IMR-90 (cell line): ENCODE measurements at regions not wholly inside any gene's neighbourhood (a gene's known extent, or its start where the extent isn't known, plus 50 kb on each side); places are given as distances from the start of the nearest gene placed in this dataset.

Experiments
- ATAC-seq: fragments of 200-7000 bp; cut with Tn5 transposase; 2 replicates; pipeline ENCODE4 v1.9.1; 2020; ENCODE audit warnings: low read depth, mild to moderate bottlenecking, moderate library complexity
- BruUV-seq: library from RNA; stranded (reverse); fragments of 400-500 nt; replicated peaks from 2 replicates; lab custom pipeline; 2021; lab: Mats Ljungman, UMichigan
- CTCF ChIA-PET: fragments of 300-600 bp; formaldehyde crosslinking; extraction: SDS; loops from one replicate; lab custom pipeline; 2021; ENCODE audit warnings: antibody characterized with exemption; lab: Yijun Ruan, JAX
- POLR2A ChIA-PET: fragments of 300-600 bp; sonication (Branson Sonifier 250); formaldehyde crosslinking; loops from one replicate; lab custom pipeline; 2022; ENCODE audit warnings: antibody characterized with exemption; ENCODE audit not compliant: unreplicated experiment; lab: Charles Lee
- DNase-seq: peaks from one replicate; pipeline ENCODE4 v3.0.0; 2013
- H2AFZ ChIP-seq: replicated peaks from 2 replicates; pipeline ENCODE3; 2013; ENCODE audit warnings: low read length, mild to moderate bottlenecking; ENCODE audit not compliant: poor library complexity
- H2AK5ac ChIP-seq: 2 replicates; pipeline ENCODE4 v1.6.1; 2013; ENCODE audit warnings: low read depth, low read length, inconsistent platforms
- H2AK9ac ChIP-seq: replicated peaks from 2 replicates; pipeline ENCODE3; 2013; ENCODE audit warnings: mild to moderate bottlenecking, low read depth, low read length, moderate library complexity; ENCODE audit not compliant: poor library complexity
- H2BK120ac ChIP-seq: 2 replicates; pipeline ENCODE4 v1.6.1; 2013; ENCODE audit warnings: low read depth, low read length, inconsistent platforms
- H2BK15ac ChIP-seq: 3 replicates; pipeline ENCODE4 v1.6.1; 2013; ENCODE audit warnings: low read depth, low read length, inconsistent platforms
- H2BK20ac ChIP-seq: 2 replicates; pipeline ENCODE4 v1.6.1; 2013; ENCODE audit warnings: low read depth, mild to moderate bottlenecking, inconsistent platforms, low read length, moderate library complexity
- H2BK5ac ChIP-seq: 2 replicates; pipeline ENCODE4 v1.6.1; 2013; ENCODE audit warnings: mild to moderate bottlenecking, low read depth, low read length, inconsistent platforms; ENCODE audit not compliant: poor library complexity, severe bottlenecking
- H3K14ac ChIP-seq: replicated peaks from 2 replicates; pipeline ENCODE4 v1.6.1; 2013; ENCODE audit warnings: low read depth, low read length, inconsistent platforms
- H3K18ac ChIP-seq: 2 replicates; pipeline ENCODE4 v1.6.1; 2013; ENCODE audit warnings: low read depth, low read length, control low read depth
- H3K23ac ChIP-seq: 2 replicates; pipeline ENCODE4 v1.6.1; 2013; ENCODE audit warnings: low read depth, low read length, inconsistent platforms
- H3K27ac ChIP-seq: 2 replicates; pipeline ENCODE4 v1.5.1; 2013; ENCODE audit warnings: mild to moderate bottlenecking, control low read depth, low read length; ENCODE audit not compliant: insufficient read depth
- H3K27me3 ChIP-seq: 2 replicates; pipeline ENCODE4 v1.6.1; 2013; ENCODE audit warnings: low read length; ENCODE audit not compliant: control insufficient read depth, insufficient read depth
- H3K36me3 ChIP-seq: 2 replicates; pipeline ENCODE4 v1.6.1; 2013; ENCODE audit warnings: low read length, mixed read lengths; ENCODE audit not compliant: control insufficient read depth, insufficient read depth
- H3K4ac ChIP-seq: 2 replicates; pipeline ENCODE4 v1.6.1; 2013; ENCODE audit warnings: low read depth, low read length, inconsistent platforms
- H3K4me1 ChIP-seq: 2 replicates; pipeline ENCODE4 v1.6.1; 2013; ENCODE audit warnings: low read length, mixed read lengths; ENCODE audit not compliant: control insufficient read depth, insufficient read depth
- H3K4me2 ChIP-seq: 2 replicates; pipeline ENCODE4 v1.6.1; 2013; ENCODE audit warnings: low read depth, mild to moderate bottlenecking, control low read depth, low read length, moderate library complexity
- H3K4me3 ChIP-seq: 2 replicates; pipeline ENCODE4 v1.5.1; 2013; ENCODE audit warnings: low read depth, mild to moderate bottlenecking, control low read depth, low read length, moderate library complexity; ENCODE audit not compliant: insufficient read depth
- H3K56ac ChIP-seq: 2 replicates; pipeline ENCODE4 v1.6.1; 2013; ENCODE audit warnings: low read length, inconsistent platforms; ENCODE audit not compliant: insufficient read depth; ENCODE audit errors: extremely low read depth
- H3K79me1 ChIP-seq, 2 experiments: 2 replicates each; pipeline ENCODE4 v1.6.1; 2013; ENCODE audit warnings: low read length in 2 of 2, inconsistent platforms in 1 of 2, low read depth in 1 of 2
- H3K9ac ChIP-seq: 2 replicates; pipeline ENCODE4 v1.6.1; 2013; ENCODE audit warnings: low read depth, low read length, control low read depth
- H3K9me1 ChIP-seq: 2 replicates; pipeline ENCODE4 v1.6.1; 2013; ENCODE audit warnings: low read length, inconsistent platforms; ENCODE audit not compliant: insufficient read depth
- H3K9me3 ChIP-seq: 2 replicates; pipeline ENCODE4 v1.6.1; 2013; ENCODE audit warnings: low read length; ENCODE audit not compliant: control insufficient read depth, insufficient read depth
- H4K20me1 ChIP-seq: 2 replicates; pipeline ENCODE4 v1.6.1; 2013; ENCODE audit warnings: low read length, inconsistent platforms; ENCODE audit not compliant: insufficient read depth
- H4K5ac ChIP-seq: 2 replicates; pipeline ENCODE4 v1.6.1; 2013; ENCODE audit warnings: mild to moderate bottlenecking, low read depth, low read length, control low read depth
- H4K8ac ChIP-seq, 2 experiments: 2 replicates each; pipeline ENCODE4 v1.6.1; 2013; ENCODE audit warnings: low read depth in 2 of 2, low read length in 2 of 2, control low read depth in 1 of 2, inconsistent platforms in 1 of 2
- H4K91ac ChIP-seq: 2 replicates; pipeline ENCODE4 v1.6.1; 2013; ENCODE audit warnings: low read depth, low read length, inconsistent platforms; ENCODE audit not compliant: insufficient read depth
- BHLHE40 ChIP-seq: fragments of 150-350 bp; IDR thresholded peaks from 2 replicates; pipeline ENCODE4 v1.6.1; 2016; ENCODE audit warnings: mild to moderate bottlenecking, low read depth, low read length
- CEBPB ChIP-seq: IDR thresholded peaks from 2 replicates; pipeline ENCODE4 v1.6.1; 2012; ENCODE audit warnings: low read depth, low read length, improper control_type of control experiment
- CHD1 ChIP-seq: IDR thresholded peaks from 2 replicates; pipeline ENCODE4 v1.6.1; 2012; ENCODE audit warnings: low read depth, low read length, improper control_type of control experiment
- FOS ChIP-seq: fragments of 150-350 bp; IDR thresholded peaks from 2 replicates; pipeline ENCODE4 v1.6.1; 2016; ENCODE audit warnings: low read depth, low read length
- MAFK ChIP-seq: IDR thresholded peaks from 2 replicates; pipeline ENCODE4 v1.6.1; 2012; ENCODE audit warnings: low read depth, low read length, improper control_type of control experiment
- MAZ ChIP-seq: IDR thresholded peaks from 2 replicates; pipeline ENCODE4 v1.6.1; 2012; ENCODE audit warnings: low read depth, mild to moderate bottlenecking, low read length, improper control_type of control experiment, moderate library complexity, borderline replicate concordance
- MXI1 ChIP-seq: IDR thresholded peaks from 2 replicates; pipeline ENCODE4 v1.6.1; 2012; ENCODE audit warnings: low read depth, mild to moderate bottlenecking, low read length, moderate library complexity, borderline replicate concordance
- NFE2L2 ChIP-seq: fragments of 150-350 bp; IDR thresholded peaks from 2 replicates; pipeline ENCODE4 v1.6.1; 2016; ENCODE audit warnings: low read depth, mild to moderate bottlenecking, low read length
- POLR2A ChIP-seq: IDR thresholded peaks from 2 replicates; pipeline ENCODE4 v1.6.1; 2012; ENCODE audit warnings: mild to moderate bottlenecking, low read depth, low read length
- RAD21 ChIP-seq: IDR thresholded peaks from 2 replicates; pipeline ENCODE4 v1.6.1; 2012; ENCODE audit warnings: low read length, improper control_type of control experiment
- RCOR1 ChIP-seq: IDR thresholded peaks from 2 replicates; pipeline ENCODE4 v1.6.1; 2012; ENCODE audit warnings: mild to moderate bottlenecking, low read length, improper control_type of control experiment; ENCODE audit not compliant: insufficient replicate concordance
- RFX5 ChIP-seq: IDR thresholded peaks from 2 replicates; pipeline ENCODE4 v1.8.0; 2012; ENCODE audit warnings: low read depth, mild to moderate bottlenecking, low read length, moderate library complexity
- SMC3 ChIP-seq: fragments of 150-350 bp; IDR thresholded peaks from 2 replicates; pipeline ENCODE4 v1.6.1; 2016; ENCODE audit warnings: low read depth, mild to moderate bottlenecking, antibody characterized with exemption, low read length, moderate library complexity
- USF2 ChIP-seq: fragments of 150-350 bp; IDR thresholded peaks from 2 replicates; pipeline ENCODE4 v1.6.1; 2017; ENCODE audit warnings: mild to moderate bottlenecking, antibody characterized with exemption, low read length, low read depth
- WGBS, 2 experiments: methylation state at CpG; one replicate each; pipeline versions ENCODE4 v1.1.5 to v1.1.7; 2013; ENCODE audit warnings: missing lambda C conversion rate in 2 of 2; ENCODE audit not compliant: insufficient read length in 1 of 2; ENCODE audit errors: extremely low coverage in 2 of 2; 5-methylcytosine and 5-hydroxymethylcytosine counted together
- dilution Hi-C: fragments of 300-500 bp; cut with HindIII; formaldehyde crosslinking; loops from one replicate; pipeline ENCODE4 v1.14.3; 2018; ENCODE audit warnings: low sequenced_read_pairs; ENCODE audit not compliant: unreplicated experiment
- in situ Hi-C: fragments of 300-500 bp; cut with MboI; formaldehyde crosslinking; loops from 3 replicates; pipeline ENCODE4 v1.14.3; 2019; ENCODE audit warnings: low sequenced_read_pairs, inconsistent platforms, mixed read lengths
- intact Hi-C: fragments of 100-400 bp; cut with micrococcal nuclease; formaldehyde crosslinking; loops from 2 replicates; pipeline ENCODE4 v1.10.0; 2022
- TF ChIP-seq, protein P1 (sequence below): fragments of 150-350 bp; IDR thresholded peaks from 2 replicates; pipeline ENCODE4 v1.6.1; 2016; ENCODE audit warnings: low read depth, mild to moderate bottlenecking, low read length, moderate library complexity, borderline replicate concordance

DNA sequence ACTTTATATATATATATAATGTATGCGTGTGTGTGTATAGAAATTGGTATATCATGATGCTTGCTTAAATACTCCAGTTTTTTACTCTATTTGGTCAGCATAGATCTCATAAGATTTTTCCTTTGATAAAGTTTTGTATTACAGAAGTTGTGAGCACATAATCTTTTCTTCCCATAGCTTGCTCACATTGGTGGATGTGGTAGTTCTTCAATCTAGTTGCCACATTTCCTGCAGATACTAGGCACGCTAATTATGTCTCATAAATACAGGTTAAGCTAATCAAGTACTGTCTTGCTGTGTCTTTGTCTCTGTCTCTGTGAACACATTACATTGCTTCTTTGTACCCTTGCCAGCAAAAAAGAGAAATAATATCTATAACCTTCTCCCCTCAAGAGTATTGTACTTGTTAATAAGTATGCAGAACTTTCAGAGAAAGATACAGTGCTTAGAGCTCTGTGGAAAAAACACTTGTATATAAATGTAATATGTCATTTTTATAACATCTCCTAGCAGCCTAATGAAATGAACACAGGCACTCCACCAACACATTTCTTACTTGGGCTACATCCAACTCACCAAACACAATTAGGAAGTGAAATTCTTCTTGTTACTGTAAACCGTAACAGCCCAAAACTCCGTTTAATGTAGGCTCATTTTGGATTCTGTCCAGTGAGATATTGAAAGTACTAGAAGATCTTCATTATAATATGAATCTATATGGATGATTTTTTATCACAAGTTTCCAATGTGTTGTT, 306.7 kb upstream of the SLC8A1 start:
- CTCF ChIA-PET, result interaction anchor here (0.8 to 1.0 kb wide), 2 partner anchors 515 to 546 kb away, joined by 3 read pairs; no protein-coding TSS in a partner anchor
- TF ChIP-seq CEBPB (no peak), NFE2L2 (no peak), BHLHE40 (no peak), FOS (no peak), MXI1 (no peak), RFX5 (no peak), USF2 (no peak), SMC3 (no peak), RCOR1 (no peak), MAZ (no peak), CHD1 (no peak), MAFK (no peak), RAD21 (no peak), POLR2A (no peak)
- TF ChIP-seq, protein P1, sequence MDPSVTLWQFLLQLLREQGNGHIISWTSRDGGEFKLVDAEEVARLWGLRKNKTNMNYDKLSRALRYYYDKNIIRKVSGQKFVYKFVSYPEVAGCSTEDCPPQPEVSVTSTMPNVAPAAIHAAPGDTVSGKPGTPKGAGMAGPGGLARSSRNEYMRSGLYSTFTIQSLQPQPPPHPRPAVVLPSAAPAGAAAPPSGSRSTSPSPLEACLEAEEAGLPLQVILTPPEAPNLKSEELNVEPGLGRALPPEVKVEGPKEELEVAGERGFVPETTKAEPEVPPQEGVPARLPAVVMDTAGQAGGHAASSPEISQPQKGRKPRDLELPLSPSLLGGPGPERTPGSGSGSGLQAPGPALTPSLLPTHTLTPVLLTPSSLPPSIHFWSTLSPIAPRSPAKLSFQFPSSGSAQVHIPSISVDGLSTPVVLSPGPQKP, result no peak

More for the DNA sequence above, 306.7 kb upstream of the SLC8A1 start:
- Histone ChIP-seq H2BK15ac (0 out of 3 replicates have a peak overlapping the region, but pooled peaks have one; percentile 36), H3K9ac (0 out of 2 replicates have a peak overlapping the region, but pooled peaks have one; percentile 23), H3K27me3 (no peaks in the 10 kb centered on the region), H2AK9ac (no peak overlapping the region), H2BK120ac (0 out of 2 replicates have a peak overlapping the region, but pooled peaks have one; percentile 41), H2AK5ac (no peak overlapping the region), H3K4me3 (no peak overlapping the region), H3K18ac (peak overlapping the region; percentile 69; the same call in 1 of the 2 replicates), H3K23ac (no peak overlapping the region), H2BK20ac (no peak overlapping the region), H3K14ac (no peak overlapping the region), H4K5ac (peak overlapping the region; percentile 25; the same call in 1 of the 2 replicates), H3K27ac (no peak overlapping the region), H3K9me1 (no peaks in the 10 kb centered on the region), H4K8ac (peak overlapping the region in 1 of 2 experiments; percentile 22; a peak in 1 of 4 replicates), H2BK5ac (no peak overlapping the region), H3K79me1 (no peaks in the 10 kb centered on the region), H3K36me3 (no peaks in the 10 kb centered on the region), H4K20me1 (no peaks in the 10 kb centered on the region), H4K91ac (no peak overlapping the region), H3K4ac (0 out of 2 replicates have a peak overlapping the region, but pooled peaks have one; percentile 4), H3K56ac (no peak overlapping the region), H2AFZ (no peak overlapping the region), H3K4me1 (no peaks in the 10 kb centered on the region), H3K9me3 (no peaks in the 10 kb centered on the region), H3K4me2 (peak overlapping the region; percentile 64)
- ATAC-seq (no peak), DNase-seq (peak; percentile 1)
- dilution Hi-C loops, result no loop called here
- POLR2A ChIA-PET, result no interaction called here
- WGBS, 2 experiments, result no CpG with 5 or more reads among the region's 4 CpGs
- intact Hi-C loops, result loop anchor here (10.0 kb wide), 1 partner anchor 914 kb away; no protein-coding TSS in a partner anchor
- in situ Hi-C loops, result loop anchor here (25.0 kb wide), 1 partner anchor 271 kb away; no protein-coding TSS in a partner anchor
- no TSS peak for BruUV-seq
